ENCODE measurements at regions not wholly inside any gene's neighbourhood (a gene's known extent, or its start where the extent isn't known, plus 50 kb on each side); places are given as distances from the start of the nearest gene placed in this dataset.
"Not testable (repeated sequence)": the region's sequence is repeated elsewhere in the genome, so short reads cannot be mapped to it uniquely, and the experiment has no call there.

DNA sequence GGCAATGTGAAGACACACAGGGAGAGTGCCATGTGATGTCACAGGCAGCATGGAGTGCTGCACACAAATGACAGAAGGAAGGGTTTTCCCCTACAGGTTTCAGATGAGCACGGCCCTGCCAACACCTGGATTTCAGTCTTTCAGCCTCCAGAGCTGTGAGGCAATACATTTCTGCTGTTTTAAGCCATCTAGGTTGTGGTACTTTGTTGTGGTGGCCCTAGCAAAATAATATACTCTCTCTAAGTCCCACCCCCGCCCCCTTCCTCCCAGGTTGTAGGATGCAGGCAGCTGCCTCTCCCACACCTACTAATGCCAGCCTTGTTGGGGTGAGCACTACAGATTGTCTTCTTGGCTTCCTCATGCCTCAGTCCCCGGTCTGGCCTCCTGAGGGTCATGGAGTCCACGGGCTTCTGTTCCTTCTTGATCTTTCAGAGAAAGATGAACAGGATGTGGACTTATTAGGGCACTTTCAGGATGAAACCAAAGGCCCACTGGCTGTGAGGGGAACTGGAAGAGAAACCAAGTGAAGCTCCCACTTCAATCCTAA is 180.0 kb downstream of the CD47 start:
- TF ChIP-seq, protein P1, sequence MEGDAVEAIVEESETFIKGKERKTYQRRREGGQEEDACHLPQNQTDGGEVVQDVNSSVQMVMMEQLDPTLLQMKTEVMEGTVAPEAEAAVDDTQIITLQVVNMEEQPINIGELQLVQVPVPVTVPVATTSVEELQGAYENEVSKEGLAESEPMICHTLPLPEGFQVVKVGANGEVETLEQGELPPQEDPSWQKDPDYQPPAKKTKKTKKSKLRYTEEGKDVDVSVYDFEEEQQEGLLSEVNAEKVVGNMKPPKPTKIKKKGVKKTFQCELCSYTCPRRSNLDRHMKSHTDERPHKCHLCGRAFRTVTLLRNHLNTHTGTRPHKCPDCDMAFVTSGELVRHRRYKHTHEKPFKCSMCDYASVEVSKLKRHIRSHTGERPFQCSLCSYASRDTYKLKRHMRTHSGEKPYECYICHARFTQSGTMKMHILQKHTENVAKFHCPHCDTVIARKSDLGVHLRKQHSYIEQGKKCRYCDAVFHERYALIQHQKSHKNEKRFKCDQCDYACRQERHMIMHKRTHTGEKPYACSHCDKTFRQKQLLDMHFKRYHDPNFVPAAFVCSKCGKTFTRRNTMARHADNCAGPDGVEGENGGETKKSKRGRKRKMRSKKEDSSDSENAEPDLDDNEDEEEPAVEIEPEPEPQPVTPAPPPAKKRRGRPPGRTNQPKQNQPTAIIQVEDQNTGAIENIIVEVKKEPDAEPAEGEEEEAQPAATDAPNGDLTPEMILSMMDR (IDR thresholded peaks at IDR 0.05; ENCODE audit: insufficient read depth, low read length): no peak
- DNase-seq (ENCODE audit: low read depth): no peak
- no peak overlapping the region for H3K4me3 ChIP-seq (ENCODE audit: low read depth, low read length)

GRCh38 chr3:107909583-107909982 is 181.2 kb downstream of the CD47 start:
- H3K4me3 ChIP-seq (ENCODE audit: low read depth, low read length); DNase-seq (ENCODE audit: low read depth): not testable (repeated sequence)

DNA sequence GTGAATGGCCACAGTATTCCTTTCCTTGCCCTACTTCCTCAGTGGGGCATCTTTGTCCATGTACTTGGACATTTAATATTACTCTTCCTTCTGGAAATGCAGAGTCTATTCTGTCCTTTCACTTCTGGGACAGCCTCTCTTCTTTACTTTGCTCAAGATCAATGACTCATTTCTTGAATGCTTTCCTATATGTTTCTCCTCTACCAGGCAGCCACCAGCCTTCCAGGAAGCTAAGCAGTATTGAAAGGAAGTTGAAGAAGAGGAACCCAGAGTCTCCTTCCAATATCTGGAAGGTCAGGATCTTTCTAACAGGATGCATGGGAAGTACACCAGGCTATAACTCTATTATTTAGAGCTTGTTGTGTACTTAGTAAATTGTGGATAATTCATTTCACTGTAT is 182.8 kb downstream of the CD47 start:
- TF ChIP-seq, protein P1 (IDR thresholded peaks at IDR 0.05; ENCODE audit: insufficient read depth, low read length): no peak
- no peak overlapping the region for H3K4me3 ChIP-seq (ENCODE audit: low read depth, low read length)
- DNase-seq (ENCODE audit: low read depth): no peak

DNA sequence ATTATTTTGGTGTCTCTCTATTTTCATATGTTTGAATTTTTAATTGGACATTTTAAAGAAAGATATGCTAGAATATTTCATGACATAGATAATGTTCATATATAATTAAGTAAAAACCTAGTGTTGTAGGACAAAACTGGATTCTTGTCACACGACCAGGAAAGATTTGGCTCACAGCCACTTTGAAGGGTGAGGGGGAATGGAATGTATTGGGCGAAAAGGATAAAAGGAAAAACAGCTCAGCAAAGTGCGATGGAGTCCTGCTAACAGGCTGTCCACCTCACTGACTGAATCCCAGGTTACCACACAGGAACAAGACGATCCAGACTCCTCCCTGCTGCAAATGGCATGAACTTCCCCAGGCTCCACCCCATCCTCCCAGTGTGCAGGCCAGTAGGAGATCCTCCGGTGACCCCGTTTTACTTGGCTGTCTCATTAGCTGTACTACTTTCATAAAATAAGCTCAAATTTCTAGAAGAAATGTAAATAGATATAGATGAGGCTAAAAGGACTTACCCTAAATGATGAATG is 186.2 kb downstream of the CD47 start:
- no peak overlapping the region for H3K4me3 ChIP-seq (ENCODE audit: low read depth, low read length)
- TF ChIP-seq, protein P1 (IDR thresholded peaks at IDR 0.05; ENCODE audit: insufficient read depth, low read length): no peak
- no peak for DNase-seq (ENCODE audit: low read depth)

- TF ChIP-seq, protein P1 (IDR thresholded peaks at IDR 0.05; ENCODE audit: insufficient read depth, low read length): no peak
- H3K4me3 ChIP-seq (ENCODE audit: low read depth, low read length): no peak overlapping the region
- DNase-seq (ENCODE audit: low read depth): no peak
These were observed 190.7 kb downstream of the CD47 start for GRCh38 chr3:107899990-107900651.

DNA sequence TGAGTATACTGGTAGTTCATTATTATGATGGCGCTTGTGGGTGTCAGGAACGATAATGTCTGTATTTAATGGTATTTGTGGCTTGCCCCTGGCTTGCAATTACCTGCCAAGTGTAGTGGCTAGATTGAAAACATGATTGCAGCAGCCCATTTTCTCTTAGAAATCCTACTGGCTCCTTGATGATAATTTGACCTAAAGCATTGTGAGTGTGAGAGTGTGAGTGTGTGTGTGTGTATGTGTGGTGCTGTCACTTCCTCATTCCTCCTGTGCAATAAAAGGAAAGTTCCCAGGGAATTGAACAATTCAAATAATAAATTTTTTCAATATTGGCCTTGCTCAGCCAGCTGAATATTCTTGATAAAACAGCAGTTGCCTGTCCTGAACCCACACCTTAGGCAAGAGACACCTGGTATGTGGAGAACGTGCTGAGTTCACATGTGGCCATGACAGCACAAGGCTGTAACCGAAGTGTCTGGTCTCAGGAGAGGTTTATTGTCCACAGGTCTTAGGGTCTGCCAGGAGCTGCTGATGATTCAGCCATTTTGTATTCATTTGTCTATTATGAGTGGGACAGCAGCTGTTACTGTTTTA is 193.3 kb downstream of the CD47 start:
- DNase-seq (ENCODE audit: low read depth): no peak
- TF ChIP-seq, protein P1 (IDR thresholded peaks at IDR 0.05; ENCODE audit: insufficient read depth, low read length): no peak
- H3K4me3 ChIP-seq (ENCODE audit: low read depth, low read length): no peak overlapping the region

DNA sequence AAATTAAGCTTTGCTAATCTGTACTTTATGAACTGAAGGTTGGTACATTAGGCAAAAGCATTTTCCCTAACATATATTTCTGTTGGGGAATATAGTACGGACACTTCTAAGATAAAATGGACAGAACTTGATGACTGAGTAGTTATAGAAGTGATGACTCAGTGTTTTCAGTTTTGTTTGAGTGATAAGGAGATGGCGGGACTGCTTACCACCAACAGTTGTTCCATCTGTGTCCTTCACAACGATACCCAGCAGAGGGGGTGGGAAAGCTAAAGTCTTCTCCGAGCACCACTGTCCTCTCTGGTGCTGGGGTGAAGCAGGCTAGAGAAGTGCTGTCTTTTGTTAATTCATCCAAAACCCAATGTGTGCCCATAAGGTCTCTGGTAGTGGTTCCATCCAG is 195.8 kb downstream of the CD47 start:
- no peak for DNase-seq (ENCODE audit: low read depth)
- no peak overlapping the region for H3K4me3 ChIP-seq (ENCODE audit: low read depth, low read length)
- TF ChIP-seq, protein P1 (IDR thresholded peaks at IDR 0.05; ENCODE audit: insufficient read depth, low read length): no peak

Data from fibroblast of the aortic adventitia (primary cell).